HG02970 (cell line): ENCODE measurements at regions not wholly inside any gene's neighbourhood (a gene's known extent, or its start where the extent isn't known, plus 50 kb on each side); places are given as distances from the start of the nearest gene placed in this dataset.
"Not testable (repeated sequence)": the region's sequence is repeated elsewhere in the genome, so short reads cannot be mapped to it uniquely, and the experiment has no call there.

Experiments
- ATAC-seq: cut with Tn5 transposase; IDR thresholded peaks from one replicate; pipeline ENCODE4 v1.9.1; 2021; ENCODE audit warnings: mild to moderate bottlenecking, moderate library complexity, moderate number of reproducible peaks; ENCODE audit not compliant: unreplicated experiment, low FRiP score

- ATAC-seq, result no peak
These were observed 257.1 kb upstream of the ZFP64 start for GRCh38 chr20:52448513-52449232.

GRCh38 chr20:52447225-52447551, 255.6 kb upstream of the ZFP64 start:
- no peak for ATAC-seq

- ATAC-seq, result no peak
These were observed 255.0 kb upstream of the ZFP64 start for GRCh38 chr20:52446421-52447224.

- no peak for ATAC-seq
These were observed 252.9 kb upstream of the ZFP64 start for GRCh38 chr20:52444455-52444854.

- ATAC-seq, result no peak
These were observed 252.3 kb upstream of the ZFP64 start for GRCh38 chr20:52443874-52444273.

GRCh38 chr20:52441710-52442109, 250.1 kb upstream of the ZFP64 start:
- no peak for ATAC-seq

GRCh38 chr20:52439375-52439774, 247.8 kb upstream of the ZFP64 start:
- ATAC-seq, result no peak

- ATAC-seq, result no peak
These were observed 246.9 kb upstream of the ZFP64 start for GRCh38 chr20:52438326-52438963.

GRCh38 chr20:52434453-52434852, 242.9 kb upstream of the ZFP64 start:
- ATAC-seq, result no peak

- ATAC-seq, result no peak
These were observed 242.5 kb upstream of the ZFP64 start for GRCh38 chr20:52434041-52434425.

- ATAC-seq, result no peak
These were observed 241.9 kb upstream of the ZFP64 start for GRCh38 chr20:52433326-52434040.

- ATAC-seq, result no peak
These were observed 241.2 kb upstream of the ZFP64 start for GRCh38 chr20:52432740-52433139.

GRCh38 chr20:52429029-52429428, 237.4 kb upstream of the ZFP64 start:
- no peak for ATAC-seq

GRCh38 chr20:52427960-52428359, 236.4 kb upstream of the ZFP64 start:
- ATAC-seq, result no peak

- ATAC-seq, result no peak
These were observed 235.3 kb upstream of the ZFP64 start for GRCh38 chr20:52426856-52427255.

- ATAC-seq, result no peak
These were observed 234.1 kb upstream of the ZFP64 start for GRCh38 chr20:52425701-52426100.

- no peak for ATAC-seq
These were observed 233.7 kb upstream of the ZFP64 start for GRCh38 chr20:52425253-52425652.

- not testable (repeated sequence) for ATAC-seq
These were observed 232.9 kb upstream of the ZFP64 start for GRCh38 chr20:52424357-52424942.

- ATAC-seq, result not testable (repeated sequence)
These were observed 232.1 kb upstream of the ZFP64 start for GRCh38 chr20:52423536-52424140.
